Neural cell (in vitro differentiated cells): ENCODE measurements at regions not wholly inside any gene's neighbourhood (a gene's known extent, or its start where the extent isn't known, plus 50 kb on each side); places are given as distances from the start of the nearest gene placed in this dataset.

ENCODE experiments used
- CTCF ChIP-seq: fragments of 450-650 bp; IDR thresholded peaks from 2 replicates; pipeline ENCODE4 v1.5.1; 2014; ENCODE audit warnings: antibody characterized with exemption, mild to moderate bottlenecking, moderate library complexity; ENCODE audit not compliant: poor library complexity, severe bottlenecking
- EP300 ChIP-seq: fragments of 450-650 bp; conservative IDR thresholded peaks from 2 replicates; pipeline ENCODE4 v1.6.1; 2014; ENCODE audit warnings: antibody characterized with exemption, mild to moderate bottlenecking, moderate library complexity; ENCODE audit not compliant: poor library complexity, severe bottlenecking
- SMC3 ChIP-seq: fragments of 450-650 bp; conservative IDR thresholded peaks from 2 replicates; pipeline ENCODE4 v1.6.1; 2014; ENCODE audit warnings: antibody characterized with exemption, mild to moderate bottlenecking, moderate library complexity; ENCODE audit not compliant: poor library complexity

DNA sequence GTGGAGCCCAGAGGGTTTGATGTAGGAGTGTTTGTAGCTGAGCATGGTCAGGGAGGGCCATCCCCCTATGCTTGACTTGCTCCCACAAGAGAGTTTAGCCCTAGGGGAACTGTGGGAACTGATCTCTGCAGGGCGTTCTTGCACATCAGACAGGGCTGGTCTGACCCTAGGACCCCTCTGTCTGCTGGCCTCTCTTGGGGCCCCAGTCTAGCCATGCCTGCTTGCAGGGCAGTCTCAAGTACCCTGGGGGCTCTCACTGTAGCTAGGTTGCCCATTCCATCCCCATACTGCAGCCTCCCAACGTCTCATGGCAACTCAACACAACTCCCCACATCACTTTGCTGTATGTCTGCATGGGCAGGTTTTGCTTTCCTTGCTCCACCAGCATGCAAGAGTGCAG, 1250.7 kb upstream of the B3GALT2 start:
- TF ChIP-seq CTCF (no peak), EP300 (no peak), SMC3 (no peak)
